Thyroid gland (tissue), 4 donors: ENCODE measurements at regions not wholly inside any gene's neighbourhood (a gene's known extent, or its start where the extent isn't known, plus 50 kb on each side); places are given as distances from the start of the nearest gene placed in this dataset.

Source experiments
- CTCF ChIP-seq, 6 experiments: fragments of 200-600 bp in 3 of 6; fragments of 450-650 bp in 3 of 6; sonication (generic) in 3 of 6; IDR thresholded peaks; one replicate each; pipeline ENCODE4 v1.5.1; 2016 to 2019; ENCODE audit warnings: antibody characterized with exemption in 6 of 6, mild to moderate bottlenecking in 2 of 6, inconsistent platforms in 1 of 6, moderate library complexity in 1 of 6
- POLR2A ChIP-seq, 2 donors: fragments of 450-650 bp; IDR thresholded peaks; one replicate each; pipeline ENCODE4 v1.6.1; 2017; ENCODE audit warnings: antibody characterized with exemption in 2 of 2, mild to moderate bottlenecking in 2 of 2, moderate library complexity in 1 of 2

GRCh38 chr15:93486407-93487117 lies 397.6 kb upstream of the RGMA start:
- TF ChIP-seq CTCF (IDR thresholded peaks at IDR 0.05) (no peak), POLR2A (IDR thresholded peaks at IDR 0.05) (no peak)
